NT2/D1 (cell line): ENCODE measurements at regions not wholly inside any gene's neighbourhood (a gene's known extent, or its start where the extent isn't known, plus 50 kb on each side); places are given as distances from the start of the nearest gene placed in this dataset.

Experiments used
- SUZ12 ChIP-seq: IDR thresholded peaks from 2 replicates; pipeline ENCODE4 v1.6.1; 2011; ENCODE audit not compliant: insufficient read length, insufficient read depth; ENCODE audit errors: extremely low read depth
- YY1 ChIP-seq: IDR thresholded peaks from 2 replicates; pipeline ENCODE4 v1.6.1; 2011; ENCODE audit not compliant: insufficient read length, insufficient read depth
- ZNF274 ChIP-seq: IDR thresholded peaks from 2 replicates; pipeline ENCODE4 v1.6.1; 2011; ENCODE audit warnings: mild to moderate bottlenecking, low read depth, low read length

- TF ChIP-seq ZNF274 (no peak), YY1 (no peak), SUZ12 (no peak)
These were observed 62.0 kb upstream of the GGTA1 start for GRCh38 chr9:121561385-121562222.
